NK-92 treated with Interleukin-12 subunit alpha and Interleukin-12 subunit beta, amount 100 ng/mL, for 24 hours (cell line): ENCODE measurements at regions not wholly inside any gene's neighbourhood (a gene's known extent, or its start where the extent isn't known, plus 50 kb on each side); places are given as distances from the start of the nearest gene placed in this dataset.
"Not testable (repeated sequence)": the region's sequence is repeated elsewhere in the genome, so short reads cannot be mapped to it uniquely, and the experiment has no call there.

Source experiments
- DNase-seq: peaks from one replicate; lab custom pipeline; 2025; lab: John Stamatoyannopoulos, UW

GRCh38 chr22:22374163-22374562, 129.6 kb downstream of the VPREB1 start:
- DNase-seq, result no peak

DNA sequence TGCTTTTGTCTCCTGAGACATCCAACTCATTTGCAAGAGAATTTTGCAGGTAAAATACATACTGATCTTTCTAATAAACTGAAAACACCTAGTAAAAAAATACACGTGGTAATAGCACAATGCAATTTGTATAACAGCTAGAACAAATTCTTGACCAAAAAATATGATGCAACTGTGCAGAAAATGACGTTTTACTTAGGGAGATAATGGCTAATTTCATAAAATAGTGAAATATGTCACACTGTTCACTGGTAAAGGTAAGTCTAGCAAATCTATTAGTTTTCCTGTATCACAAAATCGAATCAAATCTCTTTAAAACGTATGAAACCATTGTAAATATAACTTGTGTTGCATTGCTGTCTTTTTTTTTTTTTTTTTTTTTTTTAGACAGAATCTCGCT, 130.0 kb downstream of the VPREB1 start:
- no peak for DNase-seq

- DNase-seq, result no peak
Observed at GRCh38 chr22:22375576-22376351, 131.2 kb downstream of the VPREB1 start.

- DNase-seq, result no peak
Observed at GRCh38 chr22:22376352-22376706, 131.7 kb downstream of the VPREB1 start.

DNA sequence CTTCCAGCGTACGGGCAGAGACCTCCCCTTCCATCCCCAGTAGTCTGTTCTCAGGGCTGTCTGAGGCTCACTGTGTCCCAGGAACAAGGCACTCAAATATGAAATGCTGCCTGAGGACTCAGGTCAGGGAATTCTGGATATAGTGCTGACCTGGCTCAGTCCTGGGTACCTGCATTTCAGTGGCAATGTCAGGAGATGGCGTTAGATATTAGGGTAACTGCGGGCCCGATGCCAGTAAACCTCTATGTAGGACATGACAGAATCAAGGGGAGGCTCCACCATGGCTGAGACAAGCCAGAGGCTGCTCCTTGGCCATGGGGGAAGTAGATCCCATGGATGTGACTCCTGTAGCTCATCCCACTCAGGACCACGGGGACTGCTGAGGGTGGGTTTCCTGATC, 131.7 kb downstream of the ZNF280B start:
- not testable (repeated sequence) for DNase-seq

DNA sequence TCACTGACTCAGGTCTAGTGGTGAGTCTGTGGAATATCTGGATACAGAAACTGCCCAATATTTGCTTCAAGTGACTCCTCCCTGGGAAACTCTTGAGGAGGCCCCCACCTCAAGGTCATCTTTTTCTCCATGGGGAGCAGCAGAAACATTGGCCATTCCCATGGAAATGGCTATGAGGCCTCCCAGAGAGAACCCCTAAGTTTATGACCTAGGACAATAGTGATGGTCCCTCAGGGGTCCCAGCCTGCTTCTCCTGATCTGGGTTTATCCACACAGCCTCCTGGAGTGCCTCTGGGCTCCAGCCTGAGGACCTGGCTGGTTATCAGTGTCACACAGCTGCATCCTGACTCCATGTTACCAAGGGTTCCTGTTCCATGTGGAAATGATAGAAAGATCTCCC, 131.2 kb downstream of the ZNF280B start:
- DNase-seq, result no peak

GRCh38 chr22:22378446-22379415, 129.8 kb downstream of the ZNF280B start:
- no peak for DNase-seq

- no peak for DNase-seq
Observed at GRCh38 chr22:22380098-22381030, 128.2 kb downstream of the ZNF280B start.

- not testable (repeated sequence) for DNase-seq
Observed at GRCh38 chr22:22381292-22381691, 127.2 kb downstream of the ZNF280B start.

GRCh38 chr22:22384267-22384666, 124.3 kb downstream of the ZNF280B start:
- DNase-seq, result no peak

DNA sequence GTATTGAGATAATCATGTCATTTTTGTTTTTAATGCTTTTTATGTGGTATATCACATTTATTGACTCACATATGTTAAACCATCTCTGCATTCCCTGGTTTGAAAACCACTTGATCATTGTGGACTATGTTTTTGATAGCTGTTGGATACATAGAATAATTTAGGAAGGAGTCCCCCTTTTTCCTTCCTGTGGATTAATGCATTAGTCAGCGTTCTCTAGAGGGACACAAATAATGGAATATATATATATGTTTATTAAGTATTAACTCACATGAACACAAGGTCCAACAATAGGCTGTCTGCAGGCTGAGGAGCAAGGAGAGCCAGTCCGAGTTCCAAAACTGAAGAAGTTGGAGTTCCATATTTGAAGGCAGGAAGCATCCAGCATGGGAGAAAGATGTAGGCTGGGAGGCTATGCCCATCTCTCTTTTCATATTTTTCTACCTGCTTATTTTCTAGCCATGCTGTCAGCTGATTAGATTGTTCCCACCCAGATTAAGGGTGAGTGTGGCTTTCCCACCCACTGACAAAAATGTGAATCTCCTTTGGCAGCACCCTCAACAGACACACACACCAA, 123.8 kb downstream of the ZNF280B start:
- DNase-seq, result no peak

GRCh38 chr22:22386602-22387385, 121.7 kb downstream of the ZNF280B start:
- no peak for DNase-seq

GRCh38 chr22:22387386-22387736, 121.2 kb downstream of the ZNF280B start:
- no peak for DNase-seq

GRCh38 chr22:22388090-22388489, 120.5 kb downstream of the ZNF280B start:
- no peak for DNase-seq

- no peak for DNase-seq
Observed at GRCh38 chr22:22388494-22388893, 120.0 kb downstream of the ZNF280B start.

GRCh38 chr22:22389467-22389866, 119.1 kb downstream of the ZNF280B start:
- no peak for DNase-seq

GRCh38 chr22:22390989-22391388, 117.6 kb downstream of the ZNF280B start:
- DNase-seq, result no peak

GRCh38 chr22:22391543-22391942, 117.0 kb downstream of the ZNF280B start:
- DNase-seq, result no peak

- no peak for DNase-seq
Observed at GRCh38 chr22:22392131-22392530, 116.4 kb downstream of the ZNF280B start.

- no peak for DNase-seq
Observed at GRCh38 chr22:22394591-22394990, 114.0 kb downstream of the ZNF280B start.

DNA sequence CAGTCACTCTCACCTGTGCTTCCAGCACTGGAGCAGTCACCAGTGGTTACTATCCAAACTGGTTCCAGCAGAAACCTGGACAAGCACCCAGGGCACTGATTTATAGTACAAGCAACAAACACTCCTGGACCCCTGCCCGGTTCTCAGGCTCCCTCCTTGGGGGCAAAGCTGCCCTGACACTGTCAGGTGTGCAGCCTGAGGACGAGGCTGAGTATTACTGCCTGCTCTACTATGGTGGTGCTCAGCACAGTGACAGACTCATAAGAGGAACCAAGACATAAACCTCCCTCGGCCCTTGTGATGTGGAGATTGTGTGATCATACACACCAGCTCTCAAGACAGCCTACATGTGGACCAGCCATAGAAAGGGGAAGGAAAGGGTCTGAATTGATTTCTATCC, 113.3 kb downstream of the ZNF280B start:
- DNase-seq, result no peak
